ENCODE measurements at regions not wholly inside any gene's neighbourhood (a gene's known extent, or its start where the extent isn't known, plus 50 kb on each side); places are given as distances from the start of the nearest gene placed in this dataset.

- H3K36me3 Mint-ChIP-seq (ENCODE audit: low read depth), result no peaks in the 10 kb centered on the region
- ChIA-PET POLR2A (no interaction called here), CTCF (no interaction called here)
- no peak for DNase-seq
- no peaks in the 10 kb centered on the region for H3K4me1 Mint-ChIP-seq (ENCODE audit: low read depth)
- no peak overlapping the region for H3K27ac Mint-ChIP-seq
- TF ChIP-seq CTCF (IDR thresholded peaks at IDR 0.05), result no peak
- intact Hi-C loops (cut with micrococcal nuclease), result no loop called here
- peaks cover 2% of the 10 kb centered on the region for H3K9me3 Mint-ChIP-seq
- no peak overlapping the region for H3K4me3 Mint-ChIP-seq
- no peak for ATAC-seq
- H3K27me3 Mint-ChIP-seq, result no peaks in the 10 kb centered on the region
Observed at GRCh38 chrX:45601052-45601451, 400.4 kb upstream of the DIPK2B start.

- H3K4me1 Mint-ChIP-seq (ENCODE audit: low read depth), result no peaks in the 10 kb centered on the region
- TF ChIP-seq CTCF (IDR thresholded peaks at IDR 0.05), result no peak
- CTCF ChIA-PET, result no interaction called here
- POLR2A ChIA-PET, result interaction anchor here (0.7 kb wide), 1 partner anchor 119 kb away, joined by 3 read pairs; no protein-coding TSS in a partner anchor
- H3K27me3 Mint-ChIP-seq, result no peaks in the 10 kb centered on the region
- no peak overlapping the region for H3K4me3 Mint-ChIP-seq
- H3K9me3 Mint-ChIP-seq, result no peaks in the 10 kb centered on the region
- ATAC-seq, result no peak
- intact Hi-C loops (cut with micrococcal nuclease), result no loop called here
- H3K36me3 Mint-ChIP-seq (ENCODE audit: low read depth), result no peaks in the 10 kb centered on the region
- no peak for DNase-seq
- no peak overlapping the region for H3K27ac Mint-ChIP-seq
Observed at GRCh38 chrX:45598861-45599260, 398.2 kb upstream of the DIPK2B start.

GRCh38 chrX:45596188-45596808 lies 395.6 kb upstream of the DIPK2B start:
- TF ChIP-seq CTCF (IDR thresholded peaks at IDR 0.05), result no peak
- Mint-ChIP-seq H3K4me1 (ENCODE audit: low read depth) (no peaks in the 10 kb centered on the region), H3K27ac (no peak overlapping the region), H3K36me3 (ENCODE audit: low read depth) (no peaks in the 10 kb centered on the region), H3K27me3 (no peaks in the 10 kb centered on the region), H3K4me3 (no peak overlapping the region), H3K9me3 (no peaks in the 10 kb centered on the region)
- DNase-seq, result no peak
- ATAC-seq, result no peak
- ChIA-PET POLR2A (no interaction called here), CTCF (no interaction called here)
- intact Hi-C loops (cut with micrococcal nuclease), result no loop called here

GRCh38 chrX:45592101-45592500 lies 391.4 kb upstream of the DIPK2B start:
- no peak for ATAC-seq

GRCh38 chrX:45591650-45592049 lies 391.0 kb upstream of the DIPK2B start:
- ChIA-PET POLR2A (no interaction called here), CTCF (no interaction called here)
- intact Hi-C loops (cut with micrococcal nuclease), result no loop called here
- H3K27me3 Mint-ChIP-seq, result peaks cover 2% of the 10 kb centered on the region
- TF ChIP-seq CTCF (IDR thresholded peaks at IDR 0.05), result no peak
- no peak overlapping the region for H3K4me3 Mint-ChIP-seq
- H3K9me3 Mint-ChIP-seq, result no peaks in the 10 kb centered on the region
- no peaks in the 10 kb centered on the region for H3K36me3 Mint-ChIP-seq (ENCODE audit: low read depth)
- no peak overlapping the region for H3K27ac Mint-ChIP-seq
- H3K4me1 Mint-ChIP-seq (ENCODE audit: low read depth), result no peaks in the 10 kb centered on the region
- DNase-seq, result no peak
- no peak for ATAC-seq

More at GRCh38 chrX:45592101-45592500, 391.4 kb upstream of the DIPK2B start:
- Mint-ChIP-seq H3K4me3 (no peak overlapping the region), H3K36me3 (ENCODE audit: low read depth) (no peaks in the 10 kb centered on the region), H3K9me3 (no peaks in the 10 kb centered on the region), H3K27me3 (peaks cover 2% of the 10 kb centered on the region), H3K4me1 (ENCODE audit: low read depth) (no peaks in the 10 kb centered on the region), H3K27ac (no peak overlapping the region)
- intact Hi-C loops (cut with micrococcal nuclease), result no loop called here
- ChIA-PET CTCF (no interaction called here), POLR2A (no interaction called here)
- no peak for TF ChIP-seq CTCF (IDR thresholded peaks at IDR 0.05)
- no peak for DNase-seq
